GM12878 (cell line): ENCODE measurements at regions not wholly inside any gene's neighbourhood (a gene's known extent, or its start where the extent isn't known, plus 50 kb on each side); places are given as distances from the start of the nearest gene placed in this dataset.

Experiments used
- ATAC-seq: fragments of 200-7000 bp; cut with Tn5 transposase; 3 replicates; pipeline ENCODE4 v1.9.1; 2020; ENCODE audit warnings: mild to moderate bottlenecking, moderate library complexity
- BruUV-seq: library from RNA; stranded (reverse); fragments of 400-500 nt; replicated peaks from 2 replicates; lab custom pipeline; 2021; lab: Mats Ljungman, UMichigan
- CTCF ChIA-PET: fragments of 300-600 bp; sonication (Branson Sonifier 250); formaldehyde crosslinking; extraction: SDS; loops from one replicate; lab custom pipeline; 2021; ENCODE audit warnings: inconsistent platforms; lab: Yijun Ruan, JAX
- POLR2A ChIA-PET: fragments of 350-600 bp; formaldehyde crosslinking; extraction: SDS; loops from one replicate; lab custom pipeline; 2021; ENCODE audit warnings: inconsistent platforms; lab: Charles Lee
- RAD21 ChIA-PET: fragments of 300-600 bp; sonication (Branson Sonifier 250); formaldehyde crosslinking; loops from one replicate; lab custom pipeline; 2023; ENCODE audit warnings: antibody characterized with exemption; ENCODE audit not compliant: unreplicated experiment; lab: Charles Lee
- SMC1A ChIA-PET: fragments of 300-600 bp; sonication (Branson Sonifier 250); formaldehyde crosslinking; loops from one replicate; lab custom pipeline; 2023; ENCODE audit not compliant: unreplicated experiment, uncharacterized antibody; lab: Charles Lee
- DNase-seq: peaks from one replicate; pipeline ENCODE4 v3.0.0-alpha.2; 2011; ENCODE audit warnings: low read depth, low spot score
- FAIRE-seq: peaks from 3 replicates; lab custom pipeline; 2011; peaks lifted over from hg19 to GRCh38; lab: Jason Lieb, UNC
- H2AFZ ChIP-seq: 2 replicates; pipeline ENCODE4 v1.6.0; 2011; ENCODE audit warnings: low read depth, low read length, control low read depth; ENCODE audit not compliant: control insufficient read depth
- H3K27ac ChIP-seq: 2 replicates; pipeline ENCODE4 v1.5.1; 2011; ENCODE audit warnings: control low read depth; ENCODE audit not compliant: control insufficient read depth, insufficient read depth
- H3K27me3 ChIP-seq, 2 experiments: replicated peaks in 1 of 2; 2 replicates each; pipeline versions ENCODE4 v1.6.0 to v1.6.1; 2011; ENCODE audit warnings: low read length in 1 of 2; ENCODE audit not compliant: control insufficient read depth in 2 of 2, insufficient read depth in 2 of 2
- H3K36me3 ChIP-seq, 2 experiments: 2 replicates each; pipeline ENCODE4 v1.5.1; 2011; ENCODE audit warnings: low read length in 1 of 2; ENCODE audit not compliant: control insufficient read depth in 2 of 2, insufficient read depth in 2 of 2
- H3K4me1 ChIP-seq: 2 replicates; pipeline ENCODE4 v1.6.1; 2011; ENCODE audit warnings: mild to moderate bottlenecking, low read length, moderate library complexity, mixed read lengths; ENCODE audit not compliant: control insufficient read depth, insufficient read depth
- H3K4me2 ChIP-seq: 2 replicates; pipeline ENCODE4 v1.6.0; 2011; ENCODE audit warnings: control low read depth; ENCODE audit not compliant: control insufficient read depth, insufficient read depth
- H3K4me3 ChIP-seq: fragments of 200-600 bp; sonication (generic); 2 replicates; pipeline ENCODE4 v1.5.1; 2016
- H3K79me2 ChIP-seq: 2 replicates; pipeline ENCODE4 v1.6.0; 2011; ENCODE audit warnings: low read length; ENCODE audit not compliant: control insufficient read depth, insufficient read depth
- H3K9ac ChIP-seq: 2 replicates; pipeline ENCODE4 v1.8.0; 2011; ENCODE audit warnings: low read length, control low read depth, mixed read lengths; ENCODE audit not compliant: control insufficient read depth, insufficient read depth
- H3K9me3 ChIP-seq: replicated peaks from 3 replicates; pipeline ENCODE4 v1.5.1; 2011; ENCODE audit warnings: mild to moderate bottlenecking, low read length; ENCODE audit not compliant: control insufficient read depth, insufficient read depth
- H4K20me1 ChIP-seq: 2 replicates; pipeline ENCODE4 v1.6.0; 2011; ENCODE audit not compliant: control insufficient read depth, insufficient read depth
- ATF2 ChIP-seq: IDR thresholded peaks from 2 replicates; pipeline ENCODE4 v1.6.1; 2012; ENCODE audit warnings: low read length, inconsistent platforms
- BCL11A ChIP-seq: IDR thresholded peaks from 2 replicates; pipeline ENCODE4 v1.6.1; 2011; ENCODE audit warnings: low read depth, low read length
- EP300 ChIP-seq, 2 experiments: fragments of 150-350 bp in 1 of 2; IDR thresholded peaks; 2 replicates each; pipeline ENCODE4 v1.6.1; 2011 to 2012; ENCODE audit warnings: low read depth in 2 of 2, low read length in 2 of 2, borderline replicate concordance in 1 of 2, improper control_type of control experiment in 1 of 2, inconsistent platforms in 1 of 2; ENCODE audit not compliant: control insufficient read depth in 1 of 2
- EZH2 ChIP-seq: IDR thresholded peaks from 2 replicates; pipeline ENCODE4 v1.6.1; 2012; ENCODE audit warnings: low read depth, mild to moderate bottlenecking, control low read depth, inconsistent platforms, low read length, borderline replicate concordance; ENCODE audit not compliant: control insufficient read depth
- HCFC1 ChIP-seq: fragments of 150-350 bp; IDR thresholded peaks from 2 replicates; pipeline ENCODE4 v1.6.1; 2014; ENCODE audit warnings: low read length
- HSF1 ChIP-seq: fragments of 150-350 bp; IDR thresholded peaks from 2 replicates; pipeline ENCODE4 v1.6.1; 2014; ENCODE audit warnings: mild to moderate bottlenecking, low read depth, low read length
- IKZF1 ChIP-seq: fragments of 450-650 bp; conservative IDR thresholded peaks from 2 replicates; pipeline ENCODE4 v1.6.1; 2017; ENCODE audit warnings: antibody characterized with exemption, mild to moderate bottlenecking
- KDM1A ChIP-seq: fragments of 200-600 bp; sonication (generic); IDR thresholded peaks from 2 replicates; pipeline ENCODE4 v1.6.1; 2016; ENCODE audit warnings: borderline replicate concordance
- POLR2A ChIP-seq: IDR thresholded peaks from 2 replicates; pipeline ENCODE4 v1.6.1; 2011; ENCODE audit warnings: low read depth, mild to moderate bottlenecking, low read length
- RBBP5 ChIP-seq: fragments of 200-600 bp; sonication (generic); conservative IDR thresholded peaks from 2 replicates; pipeline ENCODE4 v1.6.1; 2016
- RFX5 ChIP-seq: IDR thresholded peaks from 2 replicates; pipeline ENCODE4 v1.6.1; 2011; ENCODE audit warnings: low read depth, low read length, improper control_type of control experiment
- SRF ChIP-seq, 2 experiments: IDR thresholded peaks; 2 replicates each; pipeline ENCODE4 v1.6.1; 2011; ENCODE audit warnings: low read depth in 2 of 2, low read length in 2 of 2, mild to moderate bottlenecking in 1 of 2, moderate library complexity in 1 of 2
- TAF1 ChIP-seq: IDR thresholded peaks from 2 replicates; pipeline ENCODE4 v1.6.1; 2011; ENCODE audit warnings: mild to moderate bottlenecking, low read depth, low read length, borderline replicate concordance
- in situ Hi-C: fragments of 300-500 bp; cut with MboI; formaldehyde crosslinking; loops from 9 replicates; pipeline ENCODE4 v1.14.3; 2018; ENCODE audit warnings: mixed read lengths
- intact Hi-C: fragments of 100-400 bp; cut with micrococcal nuclease; formaldehyde crosslinking; loops from one replicate; pipeline ENCODE4 v1.14.2; 2022; ENCODE audit not compliant: unreplicated experiment
- TF ChIP-seq, protein P1 (sequence below): IDR thresholded peaks from 2 replicates; pipeline ENCODE4 v1.6.1; 2011; ENCODE audit warnings: low read depth, mild to moderate bottlenecking, low read length, moderate library complexity, borderline replicate concordance; ENCODE audit errors: extremely low read depth
- TF ChIP-seq, protein P2 (sequence below): IDR thresholded peaks from 2 replicates; pipeline ENCODE4 v1.6.1; 2012; ENCODE audit warnings: low read depth, low read length, improper control_type of control experiment
- TF ChIP-seq, protein P3 (sequence below): IDR thresholded peaks from 2 replicates; pipeline ENCODE4 v1.6.1; 2011; ENCODE audit warnings: low read depth, low read length, improper control_type of control experiment, borderline replicate concordance

- TF ChIP-seq HSF1 (no peak), POLR2A (no peak), KDM1A (no peak), SRF (IDR thresholded peaks at IDR 0.05; ENCODE audit: low read depth in 2 of 2, low read length in 2 of 2) (no peak)
Measured at GRCh38 chr4:38576767-38577166, 87.2 kb upstream of the KLF3 start (continued).

DNA sequence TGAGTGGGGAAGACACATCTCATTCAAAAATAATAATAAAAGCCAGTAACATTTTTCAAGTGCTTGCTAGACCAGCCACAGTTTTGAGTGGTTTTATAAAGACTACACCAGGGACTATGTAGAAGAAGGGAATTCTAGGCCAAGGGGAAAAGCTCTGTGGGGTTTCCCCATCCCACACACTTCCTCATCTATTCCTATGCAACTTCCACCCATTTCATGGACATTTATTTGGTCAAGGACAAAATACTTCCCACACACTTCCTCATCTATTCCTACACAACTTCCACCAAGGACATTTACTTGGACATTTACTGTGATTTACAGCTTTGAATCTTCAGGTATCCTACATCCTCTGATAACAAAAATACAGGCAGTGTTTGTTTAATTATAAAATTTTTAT lies 86.5 kb upstream of the KLF3 start:
- intact Hi-C loops: no loop called here
- BruUV-seq: no TSS peak
- no peak for DNase-seq
- ChIA-PET SMC1A (interaction anchor here (0.6 kb wide), 1 partner anchor 447 kb away, joined by 3 read pairs; no protein-coding TSS in a partner anchor), POLR2A (interaction anchor here (0.5 kb wide), 1 partner anchor 40 kb away, joined by 6 read pairs; no protein-coding TSS in a partner anchor), CTCF (interaction anchor here (1.5 kb wide), 1 partner anchor 98 kb away, joined by 4 read pairs; no protein-coding TSS in a partner anchor), RAD21 (no interaction called here)
- Histone ChIP-seq H3K36me3 (no peaks in the 10 kb centered on the region), H3K4me3 (no peak overlapping the region), H4K20me1 (no peaks in the 10 kb centered on the region), H2AFZ (no peak overlapping the region), H3K9ac (no peak overlapping the region), H3K27me3 (peaks cover 0 to 3% of the 10 kb centered on the region in 2 experiments; a peak in 1 of 4 replicates), H3K4me2 (no peak overlapping the region), H3K79me2 (no peaks in the 10 kb centered on the region), H3K27ac (no peak overlapping the region), H3K9me3 (no peaks in the 10 kb centered on the region), H3K4me1 (no peaks in the 10 kb centered on the region)
- no peak for ATAC-seq
- in situ Hi-C loops: no loop called here
- no peak for FAIRE-seq
- no peak for TF ChIP-seq RFX5
- no peak for TF ChIP-seq HCFC1
- no peak for TF ChIP-seq TAF1
- no peak for TF ChIP-seq ATF2
- TF ChIP-seq EP300 (IDR thresholded peaks at IDR 0.05; ENCODE audit: borderline replicate concordance in 1 of 2, control insufficient read depth in 1 of 2, low read depth in 2 of 2, low read length in 2 of 2): no peak
- TF ChIP-seq EZH2: no peak
- TF ChIP-seq SRF (IDR thresholded peaks at IDR 0.05; ENCODE audit: low read depth in 2 of 2, low read length in 2 of 2): no peak
- TF ChIP-seq RBBP5: no peak
- TF ChIP-seq, protein P1, sequence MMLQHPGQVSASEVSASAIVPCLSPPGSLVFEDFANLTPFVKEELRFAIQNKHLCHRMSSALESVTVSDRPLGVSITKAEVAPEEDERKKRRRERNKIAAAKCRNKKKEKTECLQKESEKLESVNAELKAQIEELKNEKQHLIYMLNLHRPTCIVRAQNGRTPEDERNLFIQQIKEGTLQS: no peak
- no peak for TF ChIP-seq BCL11A
- TF ChIP-seq, protein P2, sequence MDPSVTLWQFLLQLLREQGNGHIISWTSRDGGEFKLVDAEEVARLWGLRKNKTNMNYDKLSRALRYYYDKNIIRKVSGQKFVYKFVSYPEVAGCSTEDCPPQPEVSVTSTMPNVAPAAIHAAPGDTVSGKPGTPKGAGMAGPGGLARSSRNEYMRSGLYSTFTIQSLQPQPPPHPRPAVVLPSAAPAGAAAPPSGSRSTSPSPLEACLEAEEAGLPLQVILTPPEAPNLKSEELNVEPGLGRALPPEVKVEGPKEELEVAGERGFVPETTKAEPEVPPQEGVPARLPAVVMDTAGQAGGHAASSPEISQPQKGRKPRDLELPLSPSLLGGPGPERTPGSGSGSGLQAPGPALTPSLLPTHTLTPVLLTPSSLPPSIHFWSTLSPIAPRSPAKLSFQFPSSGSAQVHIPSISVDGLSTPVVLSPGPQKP: no peak
- TF ChIP-seq IKZF1: no peak
- TF ChIP-seq, protein P3, sequence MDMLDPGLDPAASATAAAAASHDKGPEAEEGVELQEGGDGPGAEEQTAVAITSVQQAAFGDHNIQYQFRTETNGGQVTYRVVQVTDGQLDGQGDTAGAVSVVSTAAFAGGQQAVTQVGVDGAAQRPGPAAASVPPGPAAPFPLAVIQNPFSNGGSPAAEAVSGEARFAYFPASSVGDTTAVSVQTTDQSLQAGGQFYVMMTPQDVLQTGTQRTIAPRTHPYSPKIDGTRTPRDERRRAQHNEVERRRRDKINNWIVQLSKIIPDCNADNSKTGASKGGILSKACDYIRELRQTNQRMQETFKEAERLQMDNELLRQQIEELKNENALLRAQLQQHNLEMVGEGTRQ: no peak
